Liver (tissue), 3 donors: ENCODE measurements at regions not wholly inside any gene's neighbourhood (a gene's known extent, or its start where the extent isn't known, plus 50 kb on each side); places are given as distances from the start of the nearest gene placed in this dataset.

ENCODE experiments used
- FOXA1 ChIP-seq: IDR thresholded peaks from 2 replicates; pipeline ENCODE4 v1.6.1; 2016; ENCODE audit warnings: antibody characterized with exemption
- GABPA ChIP-seq, 2 donors: IDR thresholded peaks in 1 of 2; conservative IDR thresholded peaks in 1 of 2; 2 replicates each; pipeline ENCODE4 v1.6.1; 2016; ENCODE audit warnings: antibody characterized with exemption in 2 of 2, mild to moderate bottlenecking in 1 of 2, moderate library complexity in 1 of 2
- JUND ChIP-seq, 2 donors: IDR thresholded peaks; 2 replicates each; pipeline ENCODE4 v1.6.1; 2016; ENCODE audit warnings: antibody characterized with exemption in 2 of 2
- RAD21 ChIP-seq, 2 donors: IDR thresholded peaks; 2 replicates each; pipeline ENCODE4 v1.6.1; 2016; ENCODE audit warnings: antibody characterized with exemption in 2 of 2, mild to moderate bottlenecking in 2 of 2
- RXRA ChIP-seq, 2 donors: IDR thresholded peaks; 2 replicates each; pipeline ENCODE4 v1.6.1; 2017 to 2018; ENCODE audit warnings: antibody characterized with exemption in 2 of 2, mild to moderate bottlenecking in 1 of 2
- SP1 ChIP-seq: IDR thresholded peaks from 2 replicates; pipeline ENCODE4 v1.6.1; 2018; ENCODE audit warnings: antibody characterized with exemption, mild to moderate bottlenecking
- TAF1 ChIP-seq: conservative IDR thresholded peaks from 2 replicates; pipeline ENCODE4 v1.6.1; 2016; ENCODE audit warnings: antibody characterized with exemption, mild to moderate bottlenecking
- YY1 ChIP-seq: IDR thresholded peaks from 2 replicates; pipeline ENCODE4 v1.6.1; 2016; ENCODE audit warnings: antibody characterized with exemption, mild to moderate bottlenecking
- TF ChIP-seq, protein P1 (sequence below): fragments of 150-350 bp; IDR thresholded peaks from 2 replicates; pipeline ENCODE4 v1.5.1; 2017; ENCODE audit warnings: improper control_type of control experiment, low read depth, low read length; ENCODE audit not compliant: missing input control
- TF ChIP-seq, protein P2 (sequence below): IDR thresholded peaks from 2 replicates; pipeline ENCODE4 v1.6.1; 2016; ENCODE audit warnings: antibody characterized with exemption
- TF ChIP-seq, protein P3 (sequence below): IDR thresholded peaks from 2 replicates; pipeline ENCODE4 v1.6.1; 2016; ENCODE audit warnings: antibody characterized with exemption
- TF ChIP-seq, protein P4 (sequence below): IDR thresholded peaks from 2 replicates; pipeline ENCODE4 v1.6.1; 2016; ENCODE audit warnings: antibody characterized with exemption, mild to moderate bottlenecking
- TF ChIP-seq, protein P5 (sequence below): IDR thresholded peaks from 2 replicates; pipeline ENCODE4 v1.6.1; 2016; ENCODE audit warnings: antibody characterized with exemption
- donor health status: healthy.
- donor health status: healthy.

DNA sequence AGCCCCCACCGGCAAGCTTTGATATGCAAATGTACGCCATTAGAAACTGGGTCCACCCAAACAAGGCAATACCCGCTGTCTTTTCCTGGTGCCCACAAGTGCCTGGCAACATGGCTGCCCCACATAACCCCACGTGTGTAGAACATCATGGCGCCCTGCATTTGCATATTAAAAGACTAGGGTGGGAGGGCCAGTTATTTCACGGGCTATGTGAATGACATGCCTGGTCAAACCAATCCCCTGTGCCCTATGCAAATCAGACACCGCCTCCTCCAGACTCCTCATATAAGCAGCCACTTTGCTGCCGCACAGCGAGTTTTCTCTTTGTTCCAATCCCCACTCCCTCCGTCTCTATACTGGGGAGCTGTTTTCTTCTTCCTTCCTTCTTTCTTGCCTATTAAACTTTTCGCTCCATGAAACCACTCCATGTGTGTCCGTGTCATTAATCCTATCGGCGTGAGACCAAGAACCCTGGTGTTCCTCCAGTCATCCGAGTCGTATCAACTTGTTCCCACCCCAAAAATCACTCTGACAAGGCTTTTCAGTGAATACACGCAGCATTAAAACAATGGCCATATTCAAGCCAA, 112.6 kb upstream of the SORBS2 start:
- TF ChIP-seq, protein P1, sequence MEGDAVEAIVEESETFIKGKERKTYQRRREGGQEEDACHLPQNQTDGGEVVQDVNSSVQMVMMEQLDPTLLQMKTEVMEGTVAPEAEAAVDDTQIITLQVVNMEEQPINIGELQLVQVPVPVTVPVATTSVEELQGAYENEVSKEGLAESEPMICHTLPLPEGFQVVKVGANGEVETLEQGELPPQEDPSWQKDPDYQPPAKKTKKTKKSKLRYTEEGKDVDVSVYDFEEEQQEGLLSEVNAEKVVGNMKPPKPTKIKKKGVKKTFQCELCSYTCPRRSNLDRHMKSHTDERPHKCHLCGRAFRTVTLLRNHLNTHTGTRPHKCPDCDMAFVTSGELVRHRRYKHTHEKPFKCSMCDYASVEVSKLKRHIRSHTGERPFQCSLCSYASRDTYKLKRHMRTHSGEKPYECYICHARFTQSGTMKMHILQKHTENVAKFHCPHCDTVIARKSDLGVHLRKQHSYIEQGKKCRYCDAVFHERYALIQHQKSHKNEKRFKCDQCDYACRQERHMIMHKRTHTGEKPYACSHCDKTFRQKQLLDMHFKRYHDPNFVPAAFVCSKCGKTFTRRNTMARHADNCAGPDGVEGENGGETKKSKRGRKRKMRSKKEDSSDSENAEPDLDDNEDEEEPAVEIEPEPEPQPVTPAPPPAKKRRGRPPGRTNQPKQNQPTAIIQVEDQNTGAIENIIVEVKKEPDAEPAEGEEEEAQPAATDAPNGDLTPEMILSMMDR = no peak
- TF ChIP-seq, protein P2, sequence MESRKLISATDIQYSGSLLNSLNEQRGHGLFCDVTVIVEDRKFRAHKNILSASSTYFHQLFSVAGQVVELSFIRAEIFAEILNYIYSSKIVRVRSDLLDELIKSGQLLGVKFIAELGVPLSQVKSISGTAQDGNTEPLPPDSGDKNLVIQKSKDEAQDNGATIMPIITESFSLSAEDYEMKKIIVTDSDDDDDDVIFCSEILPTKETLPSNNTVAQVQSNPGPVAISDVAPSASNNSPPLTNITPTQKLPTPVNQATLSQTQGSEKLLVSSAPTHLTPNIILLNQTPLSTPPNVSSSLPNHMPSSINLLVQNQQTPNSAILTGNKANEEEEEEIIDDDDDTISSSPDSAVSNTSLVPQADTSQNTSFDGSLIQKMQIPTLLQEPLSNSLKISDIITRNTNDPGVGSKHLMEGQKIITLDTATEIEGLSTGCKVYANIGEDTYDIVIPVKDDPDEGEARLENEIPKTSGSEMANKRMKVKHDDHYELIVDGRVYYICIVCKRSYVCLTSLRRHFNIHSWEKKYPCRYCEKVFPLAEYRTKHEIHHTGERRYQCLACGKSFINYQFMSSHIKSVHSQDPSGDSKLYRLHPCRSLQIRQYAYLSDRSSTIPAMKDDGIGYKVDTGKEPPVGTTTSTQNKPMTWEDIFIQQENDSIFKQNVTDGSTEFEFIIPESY = no peak
- no peak for TF ChIP-seq TAF1
- TF ChIP-seq GABPA (IDR thresholded peaks at IDR 0.05 in 1 of 2, conservative IDR thresholded peaks at IDR 0.05 in 1 of 2) = no peak
- TF ChIP-seq SP1 = no peak
- TF ChIP-seq, protein P3, sequence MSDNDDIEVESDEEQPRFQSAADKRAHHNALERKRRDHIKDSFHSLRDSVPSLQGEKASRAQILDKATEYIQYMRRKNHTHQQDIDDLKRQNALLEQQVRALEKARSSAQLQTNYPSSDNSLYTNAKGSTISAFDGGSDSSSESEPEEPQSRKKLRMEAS = no peak
- TF ChIP-seq, protein P4, sequence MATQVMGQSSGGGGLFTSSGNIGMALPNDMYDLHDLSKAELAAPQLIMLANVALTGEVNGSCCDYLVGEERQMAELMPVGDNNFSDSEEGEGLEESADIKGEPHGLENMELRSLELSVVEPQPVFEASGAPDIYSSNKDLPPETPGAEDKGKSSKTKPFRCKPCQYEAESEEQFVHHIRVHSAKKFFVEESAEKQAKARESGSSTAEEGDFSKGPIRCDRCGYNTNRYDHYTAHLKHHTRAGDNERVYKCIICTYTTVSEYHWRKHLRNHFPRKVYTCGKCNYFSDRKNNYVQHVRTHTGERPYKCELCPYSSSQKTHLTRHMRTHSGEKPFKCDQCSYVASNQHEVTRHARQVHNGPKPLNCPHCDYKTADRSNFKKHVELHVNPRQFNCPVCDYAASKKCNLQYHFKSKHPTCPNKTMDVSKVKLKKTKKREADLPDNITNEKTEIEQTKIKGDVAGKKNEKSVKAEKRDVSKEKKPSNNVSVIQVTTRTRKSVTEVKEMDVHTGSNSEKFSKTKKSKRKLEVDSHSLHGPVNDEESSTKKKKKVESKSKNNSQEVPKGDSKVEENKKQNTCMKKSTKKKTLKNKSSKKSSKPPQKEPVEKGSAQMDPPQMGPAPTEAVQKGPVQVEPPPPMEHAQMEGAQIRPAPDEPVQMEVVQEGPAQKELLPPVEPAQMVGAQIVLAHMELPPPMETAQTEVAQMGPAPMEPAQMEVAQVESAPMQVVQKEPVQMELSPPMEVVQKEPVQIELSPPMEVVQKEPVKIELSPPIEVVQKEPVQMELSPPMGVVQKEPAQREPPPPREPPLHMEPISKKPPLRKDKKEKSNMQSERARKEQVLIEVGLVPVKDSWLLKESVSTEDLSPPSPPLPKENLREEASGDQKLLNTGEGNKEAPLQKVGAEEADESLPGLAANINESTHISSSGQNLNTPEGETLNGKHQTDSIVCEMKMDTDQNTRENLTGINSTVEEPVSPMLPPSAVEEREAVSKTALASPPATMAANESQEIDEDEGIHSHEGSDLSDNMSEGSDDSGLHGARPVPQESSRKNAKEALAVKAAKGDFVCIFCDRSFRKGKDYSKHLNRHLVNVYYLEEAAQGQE = no peak
- no peak for TF ChIP-seq JUND (IDR thresholded peaks at IDR 0.05)
- TF ChIP-seq FOXA1 = no peak
- no peak for TF ChIP-seq RAD21 (IDR thresholded peaks at IDR 0.05)
- TF ChIP-seq RXRA (IDR thresholded peaks at IDR 0.05) = no peak
- TF ChIP-seq YY1 = no peak
- TF ChIP-seq, protein P5, sequence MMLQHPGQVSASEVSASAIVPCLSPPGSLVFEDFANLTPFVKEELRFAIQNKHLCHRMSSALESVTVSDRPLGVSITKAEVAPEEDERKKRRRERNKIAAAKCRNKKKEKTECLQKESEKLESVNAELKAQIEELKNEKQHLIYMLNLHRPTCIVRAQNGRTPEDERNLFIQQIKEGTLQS = no peak
